ENCODE measurements at regions not wholly inside any gene's neighbourhood (a gene's known extent, or its start where the extent isn't known, plus 50 kb on each side); places are given as distances from the start of the nearest gene placed in this dataset.

GRCh38 chr12:13442457-13442856 is 245.9 kb downstream of the EMP1 start:
- DNase-seq = no peak
- Mint-ChIP-seq H3K4me3 (no peak overlapping the region), H3K27me3 (no peaks in the 10 kb centered on the region), H3K36me3 (no peaks in the 10 kb centered on the region), H3K4me1 (no peaks in the 10 kb centered on the region), H3K27ac (no peak overlapping the region), H3K9me3 (peaks cover 1% of the 10 kb centered on the region)

- no peak for DNase-seq
- Mint-ChIP-seq H3K36me3 (no peaks in the 10 kb centered on the region), H3K4me3 (no peak overlapping the region), H3K27ac (no peak overlapping the region), H3K4me1 (no peaks in the 10 kb centered on the region), H3K9me3 (peaks cover 1% of the 10 kb centered on the region), H3K27me3 (no peaks in the 10 kb centered on the region)
These were observed 244.3 kb downstream of the EMP1 start for GRCh38 chr12:13440844-13441243.

- no peaks in the 10 kb centered on the region for H3K4me1 Mint-ChIP-seq
- H3K9me3 Mint-ChIP-seq = no peaks in the 10 kb centered on the region
- H3K27me3 Mint-ChIP-seq = no peaks in the 10 kb centered on the region
- H3K4me3 Mint-ChIP-seq = no peak overlapping the region
- no peaks in the 10 kb centered on the region for H3K36me3 Mint-ChIP-seq
- no peak for DNase-seq
- H3K27ac Mint-ChIP-seq = no peak overlapping the region
These were observed 241.0 kb downstream of the EMP1 start for GRCh38 chr12:13437541-13437940.

- Mint-ChIP-seq H3K4me1 (no peaks in the 10 kb centered on the region), H3K9me3 (no peaks in the 10 kb centered on the region), H3K27me3 (no peaks in the 10 kb centered on the region), H3K27ac (peak overlapping the region; percentile 15), H3K36me3 (no peaks in the 10 kb centered on the region), H3K4me3 (no peak overlapping the region)
- no peak for DNase-seq
These were observed 240.3 kb downstream of the EMP1 start for GRCh38 chr12:13436696-13437391.

- no peaks in the 10 kb centered on the region for H3K9me3 Mint-ChIP-seq
These were observed 239.7 kb downstream of the EMP1 start for GRCh38 chr12:13436182-13436581.

GRCh38 chr12:13435235-13435933 is 238.9 kb downstream of the EMP1 start:
- Mint-ChIP-seq H3K27ac (no peak overlapping the region), H3K36me3 (no peaks in the 10 kb centered on the region), H3K4me1 (no peaks in the 10 kb centered on the region), H3K9me3 (no peaks in the 10 kb centered on the region), H3K4me3 (no peak overlapping the region), H3K27me3 (no peaks in the 10 kb centered on the region)
- DNase-seq = no peak

More at GRCh38 chr12:13436182-13436581, 239.7 kb downstream of the EMP1 start:
- Mint-ChIP-seq H3K4me3 (no peak overlapping the region), H3K4me1 (no peaks in the 10 kb centered on the region), H3K27me3 (no peaks in the 10 kb centered on the region), H3K36me3 (no peaks in the 10 kb centered on the region), H3K27ac (no peak overlapping the region)
- no peak for DNase-seq

- Mint-ChIP-seq H3K4me1 (no peaks in the 10 kb centered on the region), H3K27me3 (no peaks in the 10 kb centered on the region), H3K27ac (no peak overlapping the region), H3K4me3 (no peak overlapping the region), H3K9me3 (no peaks in the 10 kb centered on the region), H3K36me3 (no peaks in the 10 kb centered on the region)
- no peak for DNase-seq
These were observed 237.2 kb downstream of the EMP1 start for GRCh38 chr12:13433768-13434167.

- Mint-ChIP-seq H3K27me3 (peaks cover 6% of the 10 kb centered on the region), H3K4me3 (no peak overlapping the region), H3K36me3 (no peaks in the 10 kb centered on the region), H3K9me3 (no peaks in the 10 kb centered on the region), H3K4me1 (no peaks in the 10 kb centered on the region), H3K27ac (no peak overlapping the region)
- no peak for DNase-seq
These were observed 234.5 kb downstream of the EMP1 start for GRCh38 chr12:13431041-13431440.

GRCh38 chr12:13428538-13429265 is 232.2 kb downstream of the EMP1 start:
- DNase-seq = no peak
- Mint-ChIP-seq H3K4me1 (no peaks in the 10 kb centered on the region), H3K36me3 (no peaks in the 10 kb centered on the region), H3K9me3 (no peaks in the 10 kb centered on the region), H3K4me3 (no peak overlapping the region), H3K27me3 (peaks cover 6% of the 10 kb centered on the region), H3K27ac (no peak overlapping the region)

- H3K4me3 Mint-ChIP-seq = no peak overlapping the region
- H3K27me3 Mint-ChIP-seq = peaks cover 14% of the 10 kb centered on the region
- H3K27ac Mint-ChIP-seq = no peak overlapping the region
- DNase-seq = no peak
- no peaks in the 10 kb centered on the region for H3K36me3 Mint-ChIP-seq
- no peaks in the 10 kb centered on the region for H3K4me1 Mint-ChIP-seq
- no peaks in the 10 kb centered on the region for H3K9me3 Mint-ChIP-seq
These were observed 229.2 kb downstream of the EMP1 start for GRCh38 chr12:13425766-13426165.

- H3K36me3 Mint-ChIP-seq = no peaks in the 10 kb centered on the region
- no peak overlapping the region for H3K4me3 Mint-ChIP-seq
- no peak for DNase-seq
- H3K27me3 Mint-ChIP-seq = peaks cover 8% of the 10 kb centered on the region
- no peaks in the 10 kb centered on the region for H3K9me3 Mint-ChIP-seq
- H3K4me1 Mint-ChIP-seq = no peaks in the 10 kb centered on the region
- no peak overlapping the region for H3K27ac Mint-ChIP-seq
These were observed 225.8 kb downstream of the EMP1 start for GRCh38 chr12:13422291-13422690.

- no peak overlapping the region for H3K27ac Mint-ChIP-seq
- H3K9me3 Mint-ChIP-seq = no peaks in the 10 kb centered on the region
- no peak overlapping the region for H3K4me3 Mint-ChIP-seq
- peaks cover 6% of the 10 kb centered on the region for H3K27me3 Mint-ChIP-seq
- no peaks in the 10 kb centered on the region for H3K36me3 Mint-ChIP-seq
- no peak for DNase-seq
- H3K4me1 Mint-ChIP-seq = no peaks in the 10 kb centered on the region
These were observed 221.0 kb downstream of the EMP1 start for GRCh38 chr12:13417516-13417915.

- Mint-ChIP-seq H3K27me3 (peaks cover 6% of the 10 kb centered on the region), H3K4me3 (no peak overlapping the region), H3K4me1 (no peaks in the 10 kb centered on the region), H3K27ac (no peak overlapping the region), H3K36me3 (no peaks in the 10 kb centered on the region), H3K9me3 (peaks cover 15% of the 10 kb centered on the region)
- no peak for DNase-seq
These were observed 214.8 kb downstream of the EMP1 start for GRCh38 chr12:13411287-13411686.

- Mint-ChIP-seq H3K27me3 (peaks cover 7% of the 10 kb centered on the region), H3K4me1 (no peaks in the 10 kb centered on the region), H3K27ac (no peak overlapping the region), H3K4me3 (no peak overlapping the region), H3K9me3 (peaks cover 8% of the 10 kb centered on the region), H3K36me3 (no peaks in the 10 kb centered on the region)
- DNase-seq = no peak
These were observed 209.6 kb downstream of the EMP1 start for GRCh38 chr12:13405961-13406703.

All from activated naive CD8-positive, alpha-beta T cell treated with anti-CD3 and anti-CD28 coated beads for 36 hours (primary cell).